ENCODE measurements at regions not wholly inside any gene's neighbourhood (a gene's known extent, or its start where the extent isn't known, plus 50 kb on each side); places are given as distances from the start of the nearest gene placed in this dataset.

GRCh38 chr15:38894243-38894948, 329.8 kb upstream of the RASGRP1 start:
- no peaks in the 10 kb centered on the region for H3K36me3 ChIP-seq (ENCODE audit: control insufficient read depth, low read length)
- H3F3A ChIP-seq (ENCODE audit: control insufficient read depth, insufficient read depth), result no peaks in the 10 kb centered on the region
- H3K4me3 ChIP-seq (ENCODE audit: low read length), result no peak overlapping the region
- H3K9me2 ChIP-seq (replicated peaks; ENCODE audit: control insufficient read depth, low read length), result no peaks in the 10 kb centered on the region
- no peak for TF ChIP-seq EZH2phosphoT487 (IDR thresholded peaks at IDR 0.05; ENCODE audit: borderline replicate concordance, low read length)
- H3K79me2 ChIP-seq (ENCODE audit: control insufficient read depth, low read length), result no peaks in the 10 kb centered on the region
- H3K27me3 ChIP-seq (ENCODE audit: control insufficient read depth, low read length), result no peaks in the 10 kb centered on the region
- no peaks in the 10 kb centered on the region for H3K4me1 ChIP-seq (ENCODE audit: control insufficient read depth, low read length)
- H3K4me2 ChIP-seq (ENCODE audit: low read length), result no peak overlapping the region
- no peak overlapping the region for H3K27ac ChIP-seq (ENCODE audit: low read depth, low read length)
- H4K20me1 ChIP-seq (ENCODE audit: control insufficient read depth, insufficient read depth, low read depth, low read length), result no peaks in the 10 kb centered on the region
- H3K9me3 ChIP-seq (ENCODE audit: control insufficient read depth, insufficient read depth, low read length), result no peaks in the 10 kb centered on the region

GRCh38 chr15:38895326-38896255, 331.0 kb upstream of the RASGRP1 start:
- H3K4me3 ChIP-seq (ENCODE audit: low read length), result no peak overlapping the region
- H3F3A ChIP-seq (ENCODE audit: control insufficient read depth, insufficient read depth), result no peaks in the 10 kb centered on the region
- no peaks in the 10 kb centered on the region for H3K79me2 ChIP-seq (ENCODE audit: control insufficient read depth, low read length)
- H3K4me2 ChIP-seq (ENCODE audit: low read length), result no peak overlapping the region
- H3K36me3 ChIP-seq (ENCODE audit: control insufficient read depth, low read length), result no peaks in the 10 kb centered on the region
- TF ChIP-seq, protein P1, sequence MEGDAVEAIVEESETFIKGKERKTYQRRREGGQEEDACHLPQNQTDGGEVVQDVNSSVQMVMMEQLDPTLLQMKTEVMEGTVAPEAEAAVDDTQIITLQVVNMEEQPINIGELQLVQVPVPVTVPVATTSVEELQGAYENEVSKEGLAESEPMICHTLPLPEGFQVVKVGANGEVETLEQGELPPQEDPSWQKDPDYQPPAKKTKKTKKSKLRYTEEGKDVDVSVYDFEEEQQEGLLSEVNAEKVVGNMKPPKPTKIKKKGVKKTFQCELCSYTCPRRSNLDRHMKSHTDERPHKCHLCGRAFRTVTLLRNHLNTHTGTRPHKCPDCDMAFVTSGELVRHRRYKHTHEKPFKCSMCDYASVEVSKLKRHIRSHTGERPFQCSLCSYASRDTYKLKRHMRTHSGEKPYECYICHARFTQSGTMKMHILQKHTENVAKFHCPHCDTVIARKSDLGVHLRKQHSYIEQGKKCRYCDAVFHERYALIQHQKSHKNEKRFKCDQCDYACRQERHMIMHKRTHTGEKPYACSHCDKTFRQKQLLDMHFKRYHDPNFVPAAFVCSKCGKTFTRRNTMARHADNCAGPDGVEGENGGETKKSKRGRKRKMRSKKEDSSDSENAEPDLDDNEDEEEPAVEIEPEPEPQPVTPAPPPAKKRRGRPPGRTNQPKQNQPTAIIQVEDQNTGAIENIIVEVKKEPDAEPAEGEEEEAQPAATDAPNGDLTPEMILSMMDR (IDR thresholded peaks at IDR 0.05; ENCODE audit: low read depth, low read length, poor library complexity, severe bottlenecking), result no peak
- no peak for TF ChIP-seq EZH2phosphoT487 (IDR thresholded peaks at IDR 0.05; ENCODE audit: borderline replicate concordance, low read length)
- no peaks in the 10 kb centered on the region for H3K4me1 ChIP-seq (ENCODE audit: control insufficient read depth, low read length)
- no peaks in the 10 kb centered on the region for H4K20me1 ChIP-seq (ENCODE audit: control insufficient read depth, insufficient read depth, low read depth, low read length)
- no peaks in the 10 kb centered on the region for H3K9me3 ChIP-seq (ENCODE audit: control insufficient read depth, insufficient read depth, low read length)
- no peak overlapping the region for H3K27ac ChIP-seq (ENCODE audit: low read depth, low read length)
- no peaks in the 10 kb centered on the region for H3K9me2 ChIP-seq (replicated peaks; ENCODE audit: control insufficient read depth, low read length)
- H3K27me3 ChIP-seq (ENCODE audit: control insufficient read depth, low read length), result no peaks in the 10 kb centered on the region

DNA sequence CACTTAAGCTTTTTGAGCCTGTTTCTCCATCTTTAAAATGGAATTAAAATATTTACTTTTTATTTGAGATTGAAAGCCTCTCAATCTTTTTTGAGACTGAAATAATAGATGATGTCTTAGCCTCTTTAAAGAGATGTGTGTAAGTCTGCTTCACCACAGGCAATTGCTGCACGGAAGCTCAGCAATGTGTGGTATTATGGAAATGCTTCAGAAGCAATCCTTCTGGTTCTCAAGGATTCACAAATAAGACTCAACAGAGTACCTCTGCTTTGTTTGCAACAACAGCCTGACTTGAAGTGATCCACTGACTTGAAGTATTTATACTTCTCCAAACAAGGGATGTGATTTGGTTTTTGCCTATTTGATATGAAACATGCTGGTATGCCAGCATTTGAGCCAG, 332.0 kb upstream of the RASGRP1 start:
- Histone ChIP-seq H4K20me1 (ENCODE audit: control insufficient read depth, insufficient read depth, low read depth, low read length) (no peaks in the 10 kb centered on the region), H3K9me3 (ENCODE audit: control insufficient read depth, insufficient read depth, low read length) (no peaks in the 10 kb centered on the region), H3K36me3 (ENCODE audit: control insufficient read depth, low read length) (no peaks in the 10 kb centered on the region), H3K27me3 (ENCODE audit: control insufficient read depth, low read length) (no peaks in the 10 kb centered on the region), H3K9me2 (replicated peaks; ENCODE audit: control insufficient read depth, low read length) (no peaks in the 10 kb centered on the region), H3K79me2 (ENCODE audit: control insufficient read depth, low read length) (no peaks in the 10 kb centered on the region), H3K4me1 (ENCODE audit: control insufficient read depth, low read length) (no peaks in the 10 kb centered on the region), H3K4me3 (ENCODE audit: low read length) (no peak overlapping the region), H3K27ac (ENCODE audit: low read depth, low read length) (no peak overlapping the region), H3K4me2 (ENCODE audit: low read length) (no peak overlapping the region), H3F3A (ENCODE audit: control insufficient read depth, insufficient read depth) (no peaks in the 10 kb centered on the region)
- TF ChIP-seq, protein P1 (IDR thresholded peaks at IDR 0.05; ENCODE audit: low read depth, low read length, poor library complexity, severe bottlenecking), result no peak
- no peak for TF ChIP-seq EZH2phosphoT487 (IDR thresholded peaks at IDR 0.05; ENCODE audit: borderline replicate concordance, low read length)

GRCh38 chr15:38897551-38897950, 332.9 kb upstream of the RASGRP1 start:
- H3K4me3 ChIP-seq (ENCODE audit: low read length), result no peak overlapping the region
- H4K20me1 ChIP-seq (ENCODE audit: control insufficient read depth, insufficient read depth, low read depth, low read length), result no peaks in the 10 kb centered on the region
- H3K9me3 ChIP-seq (ENCODE audit: control insufficient read depth, insufficient read depth, low read length), result no peaks in the 10 kb centered on the region
- no peaks in the 10 kb centered on the region for H3K79me2 ChIP-seq (ENCODE audit: control insufficient read depth, low read length)
- H3K27me3 ChIP-seq (ENCODE audit: control insufficient read depth, low read length), result no peaks in the 10 kb centered on the region
- no peak for TF ChIP-seq EZH2phosphoT487 (IDR thresholded peaks at IDR 0.05; ENCODE audit: borderline replicate concordance, low read length)
- TF ChIP-seq, protein P1 (IDR thresholded peaks at IDR 0.05; ENCODE audit: low read depth, low read length, poor library complexity, severe bottlenecking), result no peak
- no peaks in the 10 kb centered on the region for H3F3A ChIP-seq (ENCODE audit: control insufficient read depth, insufficient read depth)
- H3K9me2 ChIP-seq (replicated peaks; ENCODE audit: control insufficient read depth, low read length), result no peaks in the 10 kb centered on the region
- no peak overlapping the region for H3K27ac ChIP-seq (ENCODE audit: low read depth, low read length)
- H3K36me3 ChIP-seq (ENCODE audit: control insufficient read depth, low read length), result no peaks in the 10 kb centered on the region
- no peak overlapping the region for H3K4me2 ChIP-seq (ENCODE audit: low read length)
- H3K4me1 ChIP-seq (ENCODE audit: control insufficient read depth, low read length), result no peaks in the 10 kb centered on the region
